HG02759 (cell line): ENCODE measurements at regions not wholly inside any gene's neighbourhood (a gene's known extent, or its start where the extent isn't known, plus 50 kb on each side); places are given as distances from the start of the nearest gene placed in this dataset.
A peak's percentile ranks its signal among the peaks of the same experiment; 100 is the strongest.
"Not testable (repeated sequence)": the region's sequence is repeated elsewhere in the genome, so short reads cannot be mapped to it uniquely, and the experiment has no call there.

Experiments
- ATAC-seq: cut with Tn5 transposase; IDR thresholded peaks from one replicate; pipeline ENCODE4 v1.9.1; 2021; ENCODE audit warnings: mild to moderate bottlenecking, moderate library complexity; ENCODE audit not compliant: unreplicated experiment

DNA sequence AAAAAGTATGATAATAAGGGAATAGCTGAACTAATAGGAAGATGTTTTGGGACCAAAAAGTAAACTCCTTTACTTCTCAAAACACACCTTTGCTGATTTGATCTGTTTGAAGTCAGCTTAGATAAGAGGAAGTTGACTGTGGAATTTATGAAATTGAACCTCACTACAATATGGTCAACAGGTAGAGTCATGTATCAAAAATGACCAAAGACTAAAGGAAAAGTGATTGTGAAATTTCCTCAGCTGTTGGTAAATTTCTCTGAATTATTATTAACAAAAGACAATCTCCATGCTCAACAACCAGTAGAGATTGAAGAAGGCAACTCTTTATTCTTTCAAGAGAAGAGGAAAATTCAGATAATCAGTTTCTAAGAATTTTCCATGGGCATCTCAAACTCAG, 826.5 kb downstream of the KCNA4 start:
- ATAC-seq = no peak

DNA sequence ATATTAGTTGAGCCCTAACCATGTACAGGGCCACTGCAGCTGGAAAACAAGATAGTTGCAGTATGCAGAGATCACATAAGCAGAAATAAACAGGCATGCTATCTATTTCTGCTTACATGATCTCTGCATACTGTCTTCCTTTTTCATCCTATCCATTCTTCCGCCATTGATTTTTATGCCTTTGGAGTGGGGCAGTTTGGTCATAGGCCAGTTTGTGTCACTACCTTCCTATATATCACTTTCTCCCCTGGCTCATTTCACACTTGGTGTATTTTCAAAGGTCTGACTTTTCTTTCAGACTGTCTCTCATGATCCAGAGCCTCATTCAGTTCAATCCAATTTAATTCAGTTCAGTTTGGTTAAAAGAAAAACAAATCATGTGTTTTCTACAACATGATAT, 829.6 kb downstream of the KCNA4 start:
- no peak for ATAC-seq

DNA sequence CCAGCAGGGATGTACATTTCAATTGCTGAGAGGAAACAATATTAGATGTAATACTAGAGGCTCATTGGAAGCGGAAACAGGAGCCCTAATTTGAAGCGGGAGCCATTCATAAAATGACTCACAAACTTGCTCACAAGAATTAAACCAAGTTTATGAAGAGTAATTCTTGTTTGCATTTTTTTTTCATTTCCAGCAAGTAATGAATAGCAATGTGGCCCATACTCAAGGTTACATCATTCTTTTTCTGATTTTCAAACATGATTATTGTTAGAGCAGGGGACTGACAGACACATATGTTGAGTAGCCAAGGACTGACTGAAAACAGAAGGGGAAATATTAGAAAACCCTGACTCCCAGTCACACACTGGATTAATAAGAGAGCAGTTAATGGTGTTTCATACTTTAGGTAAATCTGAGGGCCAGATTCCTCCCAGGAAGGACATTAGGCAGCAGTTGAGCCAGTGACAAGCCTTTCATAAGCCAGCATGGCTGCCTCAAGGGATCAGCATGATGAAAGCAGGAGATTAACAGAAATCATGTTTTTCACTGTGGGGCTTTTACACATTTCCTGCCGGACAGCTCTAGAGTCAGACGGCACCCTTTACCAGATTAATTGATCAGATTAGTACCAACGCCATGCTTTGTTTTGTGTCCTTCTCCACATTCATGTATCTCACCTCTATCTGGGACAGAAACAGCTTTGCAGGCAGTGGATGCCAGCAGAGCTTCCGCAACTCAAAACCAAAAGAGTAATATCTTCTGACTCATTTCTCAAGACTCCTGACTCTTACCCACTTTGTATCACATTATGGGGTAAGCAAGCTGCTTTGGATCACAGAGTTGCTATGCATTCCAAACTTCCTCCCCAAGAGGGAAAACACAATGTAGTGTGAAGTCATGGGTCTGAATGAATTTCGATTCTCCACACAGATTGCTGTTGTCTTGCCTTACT, 831.6 kb downstream of the KCNA4 start:
- no peak for ATAC-seq

DNA sequence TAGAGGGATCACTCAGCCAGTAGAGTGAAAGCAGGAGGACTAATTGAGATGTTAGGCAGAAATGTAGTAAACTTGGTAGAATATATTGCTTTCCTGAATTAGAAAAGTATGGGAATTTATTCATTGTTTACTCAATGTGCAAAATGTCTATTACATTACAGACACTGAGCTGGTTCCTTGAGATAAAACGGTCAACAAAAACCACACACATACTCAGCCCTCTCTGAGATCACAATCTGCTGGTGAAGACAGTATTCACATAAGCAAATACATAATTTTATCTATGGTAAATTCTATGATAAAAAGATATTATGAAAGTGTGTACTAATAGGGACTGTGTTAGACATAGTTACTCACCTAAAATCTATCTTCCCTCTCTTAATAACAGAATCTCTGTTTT, 833.5 kb downstream of the KCNA4 start:
- ATAC-seq = no peak

DNA sequence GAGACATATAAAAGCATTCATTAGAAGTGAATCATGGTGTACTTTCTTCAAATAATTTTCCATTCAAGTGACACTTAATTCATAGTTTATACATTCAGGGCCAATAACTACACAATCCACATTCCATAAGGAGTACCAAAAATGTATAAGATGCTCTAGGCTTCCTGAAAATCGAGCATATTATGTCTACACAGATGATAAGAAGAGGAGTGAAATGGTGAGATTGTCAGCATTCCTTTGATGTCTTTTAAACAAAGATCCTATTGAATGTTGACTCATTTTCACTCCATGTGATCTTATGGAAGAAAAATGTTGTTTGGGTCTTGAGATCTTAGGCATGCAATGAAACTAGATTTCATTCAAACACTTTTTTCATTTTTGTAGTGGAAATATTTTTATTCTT, 843.2 kb downstream of the KCNA4 start:
- ATAC-seq = no peak

DNA sequence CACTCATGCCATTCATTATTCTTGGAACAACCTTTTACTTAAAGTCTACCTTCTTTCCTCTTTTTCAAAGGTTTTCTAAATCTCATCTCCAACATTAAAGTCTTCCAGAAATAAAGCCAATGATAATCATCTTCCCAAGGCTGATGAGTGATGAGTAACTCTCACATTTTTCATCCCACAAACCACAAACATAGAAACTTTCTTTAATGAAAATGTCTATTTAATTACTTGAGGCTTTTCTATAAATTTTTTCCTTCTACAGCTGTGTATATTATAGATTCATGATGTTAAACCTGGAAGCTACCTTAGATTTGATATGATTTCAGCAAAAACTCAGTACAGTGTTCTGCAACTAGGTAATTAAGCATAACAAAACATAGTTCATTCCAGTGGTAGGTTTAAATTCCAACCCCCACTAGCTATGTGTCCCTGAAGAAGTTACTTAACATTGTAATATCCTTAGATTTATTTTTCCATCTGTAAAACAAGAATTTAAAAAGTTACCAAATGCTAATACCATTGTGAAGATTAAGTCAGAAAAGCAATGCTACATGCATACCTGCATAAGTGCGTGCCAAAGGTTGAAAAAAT, 845.4 kb downstream of the KCNA4 start:
- no peak for ATAC-seq

DNA sequence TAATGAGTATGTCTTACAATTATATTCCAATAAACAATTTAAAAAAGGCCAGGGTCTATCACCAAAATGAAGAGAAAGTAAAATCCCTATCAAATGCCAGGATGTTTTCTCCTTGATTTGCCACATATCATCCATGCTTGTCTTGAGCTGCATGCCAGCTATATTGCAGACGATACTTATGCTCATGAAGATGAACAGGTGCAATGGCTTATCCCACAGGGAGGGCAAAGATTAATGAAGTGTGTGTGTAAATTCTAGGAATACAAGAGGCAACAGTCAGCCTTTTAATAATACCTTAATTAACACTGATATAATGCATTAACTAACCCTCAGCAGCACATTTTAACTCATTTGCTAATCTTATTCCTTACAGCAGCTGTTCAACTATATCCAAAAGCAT, 850.5 kb downstream of the KCNA4 start:
- no peak for ATAC-seq

DNA sequence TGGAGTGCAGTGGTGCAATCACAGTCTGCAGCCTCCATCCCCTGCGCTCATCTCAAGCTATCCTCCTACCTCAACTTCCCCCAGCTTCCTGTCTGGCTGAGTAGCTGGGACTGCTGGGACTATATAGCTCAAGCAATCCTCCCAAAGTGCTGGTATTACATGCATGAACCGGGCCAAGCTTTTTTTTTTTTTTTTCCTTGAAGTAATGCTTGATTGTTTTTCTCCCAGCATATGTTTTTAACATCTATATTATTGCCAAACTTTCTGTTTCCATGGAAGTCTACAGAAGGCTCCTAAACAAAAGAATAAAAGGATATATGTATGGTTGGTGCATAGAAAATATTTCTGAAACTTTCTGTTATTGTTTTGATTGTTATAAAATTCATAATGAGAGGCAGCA, 853.6 kb downstream of the KCNA4 start:
- no peak for ATAC-seq

DNA sequence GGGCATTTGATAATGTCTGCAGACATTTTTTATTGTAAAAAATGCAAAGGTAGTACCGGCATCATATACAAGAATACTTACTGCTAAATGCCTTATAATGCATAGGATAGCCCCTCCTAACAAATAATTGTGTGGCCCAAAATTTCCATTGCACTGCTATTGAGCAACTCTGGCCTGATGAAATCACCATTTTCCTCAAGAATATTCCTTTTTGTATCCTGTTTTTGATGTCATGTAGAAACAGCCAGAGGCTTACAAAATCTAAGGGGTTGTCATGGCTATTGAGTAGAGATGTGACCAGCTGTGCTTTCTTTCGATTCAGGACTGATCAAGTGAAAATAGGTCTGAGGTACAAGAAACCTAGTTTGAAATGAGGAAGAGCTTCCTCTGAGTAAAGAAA, 854.3 kb downstream of the KCNA4 start:
- no peak for ATAC-seq

DNA sequence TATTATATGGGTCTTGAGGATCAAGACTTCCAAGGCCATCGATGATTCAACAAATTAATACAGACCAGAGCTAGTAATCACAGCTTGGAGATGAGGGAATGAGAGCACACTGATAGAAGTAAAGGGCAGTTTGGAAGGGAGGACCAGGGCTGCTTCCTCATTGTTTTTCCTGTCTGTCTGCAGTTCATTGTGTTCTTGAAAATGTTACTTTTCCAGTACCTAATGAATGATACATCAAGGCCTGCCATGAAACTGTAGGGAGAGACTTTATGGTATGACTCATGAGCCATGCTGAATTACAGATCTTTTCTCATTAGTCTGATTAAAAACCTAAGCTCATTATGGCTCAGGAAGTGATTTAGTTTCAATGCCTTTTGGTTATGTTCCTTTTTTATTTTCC, 855.6 kb downstream of the KCNA4 start:
- ATAC-seq = no peak

DNA sequence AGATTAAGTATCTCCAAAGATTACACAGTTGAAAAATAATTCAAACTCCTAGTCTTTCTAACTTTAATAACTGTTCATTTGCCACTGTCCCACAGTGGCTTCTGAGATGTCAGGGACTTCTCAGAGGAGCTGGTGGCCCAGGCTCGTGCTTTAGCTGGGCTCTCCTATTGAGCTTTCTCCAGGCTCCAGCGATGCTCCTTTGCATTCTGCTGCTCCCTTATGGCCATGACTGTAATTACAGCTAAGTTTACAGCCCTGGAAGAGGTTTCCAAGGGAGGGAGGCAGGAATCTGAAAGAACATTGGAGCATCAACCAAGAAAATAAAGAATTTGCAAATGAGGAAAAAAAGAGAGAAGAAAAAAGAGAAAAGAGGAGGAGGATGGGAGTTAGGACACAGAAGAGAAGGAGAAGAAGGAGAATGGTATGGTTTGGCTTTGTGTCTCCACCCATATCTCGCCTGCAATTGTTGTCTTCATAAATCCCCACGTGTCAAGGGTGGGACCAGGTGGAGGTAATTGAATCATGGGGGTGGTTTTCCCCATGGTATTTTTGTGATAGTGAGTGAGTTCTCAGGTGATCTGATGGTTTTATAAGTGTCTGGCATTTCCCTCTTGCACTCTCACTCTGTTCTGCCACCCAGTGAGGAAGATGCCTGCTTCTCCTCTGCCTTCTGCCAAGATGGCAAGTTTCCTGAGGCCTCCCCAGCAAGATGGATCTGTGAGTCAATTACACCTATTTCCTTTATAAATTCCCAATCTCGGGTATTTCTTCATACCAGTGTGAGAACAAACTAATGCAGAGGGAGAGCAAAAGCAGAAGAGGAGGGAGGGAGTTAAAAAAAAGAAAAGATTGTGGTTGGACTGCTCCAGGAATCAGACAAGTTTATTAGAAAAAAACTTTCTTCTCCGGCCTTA, 857.0 kb downstream of the KCNA4 start:
- peak; percentile 93 for ATAC-seq

DNA sequence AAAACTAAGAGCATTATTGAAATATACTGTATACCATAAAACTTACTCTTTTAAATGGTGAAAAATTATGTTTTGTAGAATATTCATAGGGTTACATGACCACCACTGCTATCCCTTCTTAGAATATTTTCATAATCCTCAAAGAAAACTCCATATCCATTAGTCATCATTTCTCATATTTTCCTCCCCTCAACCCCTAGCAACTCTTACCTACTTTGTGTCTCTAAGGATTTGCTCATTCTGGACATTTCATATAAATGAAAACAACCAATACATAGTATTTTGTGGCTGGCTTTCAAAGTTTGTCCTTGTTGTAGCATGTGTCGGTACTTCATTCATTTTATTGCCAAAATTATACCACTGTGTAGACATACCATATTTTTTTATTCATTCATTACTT, 863.8 kb downstream of the KCNA4 start:
- ATAC-seq = no peak

DNA sequence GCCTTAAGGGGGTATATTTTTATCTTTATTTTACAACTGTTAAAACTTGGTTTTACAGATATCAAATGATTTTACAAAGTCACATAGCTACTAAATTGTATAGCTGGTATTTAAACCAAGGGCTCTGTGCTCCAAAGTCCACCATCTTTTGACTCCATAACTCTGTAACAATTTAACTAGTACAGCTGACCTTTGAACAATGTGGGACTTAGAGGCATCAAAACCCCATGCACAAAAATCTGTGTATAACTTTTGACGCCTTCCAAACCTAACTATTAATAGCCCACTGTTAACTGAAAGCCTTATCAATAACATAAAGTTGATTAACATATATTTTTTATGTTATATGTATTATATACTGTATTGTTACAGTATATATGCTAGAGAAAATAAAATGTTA, 874.3 kb downstream of the KCNA4 start:
- ATAC-seq = not testable (repeated sequence)

DNA sequence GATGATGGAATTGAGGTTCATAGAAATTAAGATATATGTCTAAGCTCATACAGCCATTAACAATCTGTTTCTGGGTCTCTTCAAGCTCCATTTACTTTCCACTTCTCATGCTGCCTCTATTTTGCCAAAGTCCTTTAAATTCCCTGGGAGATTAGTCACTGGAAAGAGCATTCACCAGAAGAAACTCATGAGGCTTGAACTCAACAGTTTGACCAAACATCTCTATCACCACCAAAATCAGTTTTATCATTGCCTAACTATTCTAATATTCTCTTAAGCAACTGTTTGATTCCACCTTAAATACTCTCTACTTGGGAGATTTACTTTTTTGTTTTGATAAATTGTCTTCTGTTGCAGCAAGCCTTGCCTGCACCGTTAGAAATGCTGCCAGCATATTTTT, 881.3 kb downstream of the KCNA4 start:
- no peak for ATAC-seq

DNA sequence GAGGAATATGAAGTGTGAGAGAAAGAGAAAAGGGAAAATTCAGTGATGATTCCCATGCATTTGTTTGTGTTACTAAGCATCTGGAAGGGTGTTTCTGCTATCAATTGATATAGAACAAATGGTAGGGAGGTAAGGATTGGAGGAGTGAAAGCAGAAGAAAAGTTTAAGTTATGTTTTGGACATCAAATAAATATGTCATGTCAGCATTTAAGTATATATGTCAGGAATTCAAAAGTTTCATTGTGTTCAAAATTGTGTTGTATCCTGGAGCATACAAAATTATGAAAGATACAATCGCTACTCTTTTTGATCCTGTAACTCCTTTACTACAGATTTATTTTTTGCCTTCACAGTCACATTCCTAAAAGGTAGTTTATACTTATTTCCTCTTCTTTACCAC, 885.8 kb downstream of the KCNA4 start:
- ATAC-seq = no peak

DNA sequence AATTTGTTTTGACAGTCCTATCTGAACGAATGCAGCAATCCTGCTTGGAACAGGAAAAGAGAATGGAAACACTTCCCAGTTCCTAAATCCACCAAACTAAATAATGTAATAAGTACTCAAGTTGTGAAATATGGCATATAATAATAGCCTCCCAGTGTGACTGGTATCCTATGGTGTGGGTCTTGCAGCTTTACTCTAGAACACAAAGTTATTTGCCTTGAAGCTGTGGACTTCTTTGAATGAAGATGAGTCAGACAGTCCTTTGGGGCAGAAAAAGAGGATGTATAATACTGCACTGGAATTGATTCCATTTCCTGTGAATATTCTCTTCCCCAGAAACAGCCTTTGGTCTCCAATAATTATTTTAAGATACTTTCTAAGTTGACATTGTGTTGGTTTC, 887.0 kb downstream of the KCNA4 start:
- no peak for ATAC-seq

DNA sequence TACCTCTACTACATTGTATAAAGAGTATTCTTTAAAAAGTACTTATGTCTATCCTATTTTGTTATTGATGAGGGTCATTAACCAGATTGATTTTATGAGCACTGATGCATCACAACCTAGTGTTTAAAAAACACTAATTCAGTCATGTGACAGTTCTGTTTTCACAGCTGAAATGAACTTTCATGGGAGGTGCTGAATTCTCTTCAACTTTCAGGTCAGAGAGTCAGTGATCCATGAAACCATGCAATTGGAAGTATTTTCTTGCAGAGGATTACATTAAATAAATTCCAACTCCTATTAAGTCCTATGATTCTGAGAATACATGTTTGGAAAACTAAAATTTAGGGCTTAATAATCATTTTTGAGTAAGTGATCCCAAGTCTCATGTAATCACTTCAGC, 889.4 kb downstream of the KCNA4 start:
- ATAC-seq = no peak

DNA sequence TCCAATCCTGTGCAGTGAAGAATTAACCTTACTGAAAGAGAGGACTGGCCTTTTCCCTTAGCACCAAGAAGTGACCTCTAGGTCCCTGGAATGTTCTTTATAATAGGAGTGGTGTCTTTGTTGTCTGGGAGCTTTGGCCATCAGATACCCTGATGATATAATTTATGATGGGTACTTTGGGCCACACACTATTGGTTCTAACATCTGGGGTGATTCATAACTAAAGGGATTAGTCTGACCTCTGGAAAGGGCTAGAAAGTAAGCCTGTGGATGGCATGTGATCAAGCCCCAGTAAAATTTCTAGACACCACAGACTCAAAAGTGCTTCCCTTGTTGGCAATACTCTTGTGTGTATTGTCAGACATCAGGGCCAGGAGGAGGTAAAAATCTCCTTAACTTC, 891.2 kb downstream of the KCNA4 start:
- no peak for ATAC-seq

DNA sequence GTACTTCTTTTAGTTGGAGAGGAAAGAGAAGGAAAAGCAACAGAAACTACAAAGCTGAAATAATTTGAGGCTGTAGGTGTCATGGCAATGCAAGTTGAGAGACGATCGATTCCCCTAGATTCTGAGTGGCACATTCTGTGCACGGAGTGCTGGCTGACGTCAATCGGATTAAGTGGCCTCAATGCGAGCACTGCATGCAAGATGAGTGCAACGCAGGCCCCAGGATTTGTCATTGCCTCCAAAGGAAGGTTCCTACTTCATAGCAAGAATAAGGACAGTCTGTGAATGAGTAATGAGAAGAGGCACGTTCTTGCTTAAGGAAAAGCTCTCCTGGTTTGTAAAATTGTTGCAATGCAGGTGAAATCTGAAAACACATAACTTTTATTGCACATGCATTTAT, 892.4 kb downstream of the KCNA4 start:
- ATAC-seq = no peak

DNA sequence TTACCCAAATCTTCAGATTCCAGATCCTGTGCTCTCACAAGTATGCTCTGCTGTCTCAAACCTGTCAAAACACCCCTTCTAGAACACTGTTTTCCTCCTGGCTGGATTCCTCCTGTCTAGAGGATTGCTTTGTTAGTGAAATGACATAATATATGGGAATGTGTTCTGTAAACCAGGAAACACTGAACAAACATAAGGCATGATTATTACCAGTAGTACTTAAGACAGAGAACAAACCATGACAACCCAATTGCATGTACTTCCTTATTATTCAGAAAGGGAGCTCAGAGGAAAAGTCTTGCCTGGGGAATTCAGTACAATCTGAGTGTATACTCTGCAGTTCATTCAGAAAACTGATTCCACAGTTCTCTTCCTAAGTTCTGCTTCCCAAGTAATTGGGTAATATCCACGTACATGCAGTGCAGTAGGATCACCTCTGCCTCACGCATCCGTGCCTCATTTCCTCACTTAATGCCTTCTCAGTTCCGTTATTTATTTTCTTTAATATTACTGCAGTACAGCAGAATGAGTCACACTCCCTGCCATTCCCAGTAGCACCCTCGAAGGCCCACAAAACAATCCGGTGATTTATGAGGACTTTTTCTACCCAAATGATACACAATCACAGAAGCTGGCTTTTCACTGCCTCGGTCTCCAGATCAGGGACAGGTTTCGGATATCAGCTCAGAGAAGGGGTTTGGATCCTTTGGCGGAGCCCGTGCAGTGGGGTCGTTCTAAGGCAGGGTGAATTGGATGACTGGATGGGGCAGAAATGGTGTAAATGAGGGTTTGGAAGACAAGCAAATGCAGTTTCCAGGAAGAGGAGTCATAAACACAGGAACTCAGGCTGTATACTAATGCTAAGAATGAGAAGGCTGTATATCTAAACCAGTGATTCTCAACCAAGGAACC, 896.9 kb downstream of the KCNA4 start:
- ATAC-seq = no peak
